ENCODE measurements at regions not wholly inside any gene's neighbourhood (a gene's known extent, or its start where the extent isn't known, plus 50 kb on each side); places are given as distances from the start of the nearest gene placed in this dataset.

GRCh38 chr9:82209797-82210470 lies 221.4 kb downstream of the SPATA31D1 start:
- Mint-ChIP-seq H3K36me3 (ENCODE audit: low read depth) (no peaks in the 10 kb centered on the region), H3K4me1 (no peaks in the 10 kb centered on the region), H3K27ac (no peak overlapping the region), H3K4me3 (no peak overlapping the region), H3K27me3 (ENCODE audit: insufficient read depth) (no peaks in the 10 kb centered on the region), H3K9me3 (peaks cover 8% of the 10 kb centered on the region)
- no peaks in the 10 kb centered on the region for H3K36me3 ChIP-seq (ENCODE audit: control insufficient read depth, insufficient read depth, low read length)
- WGBS, 2 experiments (ENCODE audit: insufficient coverage in 1 of 2, insufficient read length in 1 of 2), result 85 to 100% methylated on average over 1 of the region's 1 CpG
- no peak overlapping the region for H3K9ac ChIP-seq (ENCODE audit: extremely low read depth, low read length, poor library complexity, severe bottlenecking)
- TF ChIP-seq CTCF (conservative IDR thresholded peaks at IDR 0.05), result no peak
- no peak overlapping the region for H3K27ac ChIP-seq (ENCODE audit: low read depth, low read length)
- no peak for DNase-seq
- H3K4me3 ChIP-seq (ENCODE audit: low read length), result no peak overlapping the region
- H3K4me1 ChIP-seq (ENCODE audit: control insufficient read depth, insufficient read depth, low read length), result no peaks in the 10 kb centered on the region
- peaks cover 5% of the 10 kb centered on the region for H3K9me3 ChIP-seq (ENCODE audit: control insufficient read depth, low read length)
- no peaks in the 10 kb centered on the region for H3K27me3 ChIP-seq (ENCODE audit: control insufficient read depth, insufficient read depth, low read length, poor library complexity, severe bottlenecking)

- H3K27me3 Mint-ChIP-seq (ENCODE audit: insufficient read depth), result peaks cover 6% of the 10 kb centered on the region
- TF ChIP-seq CTCF (conservative IDR thresholded peaks at IDR 0.05), result no peak
- no peak overlapping the region for H3K9ac ChIP-seq (ENCODE audit: extremely low read depth, low read length, poor library complexity, severe bottlenecking)
- no peaks in the 10 kb centered on the region for H3K4me1 ChIP-seq (ENCODE audit: control insufficient read depth, insufficient read depth, low read length)
- H3K4me3 ChIP-seq (ENCODE audit: low read length), result no peak overlapping the region
- H3K9me3 Mint-ChIP-seq, result peaks cover 13% of the 10 kb centered on the region
- H3K27ac ChIP-seq (ENCODE audit: low read depth, low read length), result no peak overlapping the region
- H3K4me3 Mint-ChIP-seq, result no peak overlapping the region
- H3K36me3 Mint-ChIP-seq (ENCODE audit: low read depth), result no peaks in the 10 kb centered on the region
- H3K9me3 ChIP-seq (ENCODE audit: control insufficient read depth, low read length), result peaks cover 5% of the 10 kb centered on the region
- no peaks in the 10 kb centered on the region for H3K27me3 ChIP-seq (ENCODE audit: control insufficient read depth, insufficient read depth, low read length, poor library complexity, severe bottlenecking)
- H3K36me3 ChIP-seq (ENCODE audit: control insufficient read depth, insufficient read depth, low read length), result no peaks in the 10 kb centered on the region
- no peak overlapping the region for H3K27ac Mint-ChIP-seq
- no peaks in the 10 kb centered on the region for H3K4me1 Mint-ChIP-seq
- DNase-seq, result no peak
- WGBS, 2 experiments (ENCODE audit: insufficient coverage in 1 of 2, insufficient read length in 1 of 2), result 89% methylated on average over 1 of the region's 1 CpG; no CpG with 5 or more reads in 1 of the 2 experiments
Measured at GRCh38 chr9:82212885-82213284, 224.3 kb downstream of the SPATA31D1 start.

- peaks cover 8% of the 10 kb centered on the region for H3K27me3 Mint-ChIP-seq (ENCODE audit: insufficient read depth)
- H3K4me1 Mint-ChIP-seq, result peaks cover 11% of the 10 kb centered on the region
- H3K36me3 Mint-ChIP-seq (ENCODE audit: low read depth), result no peaks in the 10 kb centered on the region
- Histone ChIP-seq H3K4me1 (ENCODE audit: control insufficient read depth, insufficient read depth, low read length) (no peaks in the 10 kb centered on the region), H3K9ac (ENCODE audit: extremely low read depth, low read length, poor library complexity, severe bottlenecking) (no peak overlapping the region), H3K27ac (ENCODE audit: low read depth, low read length) (no peak overlapping the region), H3K36me3 (ENCODE audit: control insufficient read depth, insufficient read depth, low read length) (no peaks in the 10 kb centered on the region), H3K27me3 (ENCODE audit: control insufficient read depth, insufficient read depth, low read length, poor library complexity, severe bottlenecking) (no peaks in the 10 kb centered on the region), H3K9me3 (ENCODE audit: control insufficient read depth, low read length) (peaks cover 5% of the 10 kb centered on the region), H3K4me3 (ENCODE audit: low read length) (no peak overlapping the region)
- peaks cover 20% of the 10 kb centered on the region for H3K9me3 Mint-ChIP-seq
- H3K27ac Mint-ChIP-seq, result no peak overlapping the region
- H3K4me3 Mint-ChIP-seq, result no peak overlapping the region
- TF ChIP-seq CTCF (conservative IDR thresholded peaks at IDR 0.05), result no peak
- no peak for DNase-seq
- WGBS, 2 experiments (ENCODE audit: insufficient coverage in 1 of 2, insufficient read length in 1 of 2), result 90 to 97% methylated on average over 4 to 5 of the region's 5 CpGs
Measured at GRCh38 chr9:82216435-82216834, 227.9 kb downstream of the SPATA31D1 start.
